PC-9 (cell line): ENCODE measurements at regions not wholly inside any gene's neighbourhood (a gene's known extent, or its start where the extent isn't known, plus 50 kb on each side); places are given as distances from the start of the nearest gene placed in this dataset.

Source experiments
- EZH2 ChIP-seq: fragments of 200-600 bp; sonication (generic); IDR thresholded peaks from 2 replicates; pipeline ENCODE4 v1.8.0; 2017; ENCODE audit warnings: antibody characterized with exemption, low read depth
- TF ChIP-seq, protein P1 (sequence below): fragments of 200-600 bp; sonication (generic); conservative IDR thresholded peaks from 2 replicates; pipeline ENCODE4 v1.6.1; 2017; ENCODE audit warnings: mixed run types, antibody characterized with exemption, mild to moderate bottlenecking, moderate library complexity

GRCh38 chr21:43322311-43322710 lies 104.6 kb downstream of the SIK1 start:
- TF ChIP-seq, protein P1, sequence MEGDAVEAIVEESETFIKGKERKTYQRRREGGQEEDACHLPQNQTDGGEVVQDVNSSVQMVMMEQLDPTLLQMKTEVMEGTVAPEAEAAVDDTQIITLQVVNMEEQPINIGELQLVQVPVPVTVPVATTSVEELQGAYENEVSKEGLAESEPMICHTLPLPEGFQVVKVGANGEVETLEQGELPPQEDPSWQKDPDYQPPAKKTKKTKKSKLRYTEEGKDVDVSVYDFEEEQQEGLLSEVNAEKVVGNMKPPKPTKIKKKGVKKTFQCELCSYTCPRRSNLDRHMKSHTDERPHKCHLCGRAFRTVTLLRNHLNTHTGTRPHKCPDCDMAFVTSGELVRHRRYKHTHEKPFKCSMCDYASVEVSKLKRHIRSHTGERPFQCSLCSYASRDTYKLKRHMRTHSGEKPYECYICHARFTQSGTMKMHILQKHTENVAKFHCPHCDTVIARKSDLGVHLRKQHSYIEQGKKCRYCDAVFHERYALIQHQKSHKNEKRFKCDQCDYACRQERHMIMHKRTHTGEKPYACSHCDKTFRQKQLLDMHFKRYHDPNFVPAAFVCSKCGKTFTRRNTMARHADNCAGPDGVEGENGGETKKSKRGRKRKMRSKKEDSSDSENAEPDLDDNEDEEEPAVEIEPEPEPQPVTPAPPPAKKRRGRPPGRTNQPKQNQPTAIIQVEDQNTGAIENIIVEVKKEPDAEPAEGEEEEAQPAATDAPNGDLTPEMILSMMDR, result no peak
- TF ChIP-seq EZH2, result no peak
